ENCODE measurements at regions not wholly inside any gene's neighbourhood (a gene's known extent, or its start where the extent isn't known, plus 50 kb on each side); places are given as distances from the start of the nearest gene placed in this dataset.

- TF ChIP-seq CTCF (IDR thresholded peaks at IDR 0.05; ENCODE audit: low read length, missing control alignments): no peak
- H3K4me3 ChIP-seq (replicated peaks; ENCODE audit: low read depth, low read length): no peak overlapping the region
- no peak for DNase-seq (ENCODE audit: low read depth)
Observed at GRCh38 chr12:65539023-65539422, 260.5 kb downstream of the MSRB3 start.

- DNase-seq (ENCODE audit: low read depth): peak; percentile 27
- TF ChIP-seq CTCF (IDR thresholded peaks at IDR 0.05; ENCODE audit: low read length, missing control alignments): no peak
- H3K4me3 ChIP-seq (replicated peaks; ENCODE audit: low read depth, low read length): no peak overlapping the region
Observed at GRCh38 chr12:65540140-65540539, 261.7 kb downstream of the MSRB3 start.

- H3K4me3 ChIP-seq (replicated peaks; ENCODE audit: low read depth, low read length): no peak overlapping the region
- no peak for TF ChIP-seq CTCF (IDR thresholded peaks at IDR 0.05; ENCODE audit: low read length, missing control alignments)
- DNase-seq (ENCODE audit: low read depth): no peak
Observed at GRCh38 chr12:65546528-65546927, 268.0 kb downstream of the MSRB3 start.

- peak; percentile 87 for DNase-seq (ENCODE audit: low read depth)
Observed at GRCh38 chr12:65556676-65557437, 267.4 kb upstream of the HMGA2 start.

GRCh38 chr12:65557438-65558181 is 266.7 kb upstream of the HMGA2 start:
- TF ChIP-seq CTCF (IDR thresholded peaks at IDR 0.05; ENCODE audit: low read length, missing control alignments): no peak
- peak; percentile 49 for DNase-seq (ENCODE audit: low read depth)

More at GRCh38 chr12:65556676-65557437, 267.4 kb upstream of the HMGA2 start:
- peak; percentile 93 for TF ChIP-seq CTCF (IDR thresholded peaks at IDR 0.05; ENCODE audit: low read length, missing control alignments)
- H3K4me3 ChIP-seq (replicated peaks; ENCODE audit: low read depth, low read length): no peak overlapping the region

GRCh38 chr12:65560286-65560685 is 264.0 kb upstream of the HMGA2 start:
- no peak overlapping the region for H3K4me3 ChIP-seq (replicated peaks; ENCODE audit: low read depth, low read length)
- no peak for DNase-seq (ENCODE audit: low read depth)
- no peak for TF ChIP-seq CTCF (IDR thresholded peaks at IDR 0.05; ENCODE audit: low read length, missing control alignments)

More at GRCh38 chr12:65557438-65558181, 266.7 kb upstream of the HMGA2 start:
- H3K4me3 ChIP-seq (replicated peaks; ENCODE audit: low read depth, low read length): no peak overlapping the region

Measured in fibroblast of pulmonary artery (primary cell).